Mesenchymal stem cell (in vitro differentiated cells and primary cell): ENCODE measurements at regions not wholly inside any gene's neighbourhood (a gene's known extent, or its start where the extent isn't known, plus 50 kb on each side); places are given as distances from the start of the nearest gene placed in this dataset.
A peak's percentile ranks its signal among the peaks of the same experiment; 100 is the strongest.

Experiments
- DNase-seq: peaks from one replicate; pipeline ENCODE4 v3.0.0-alpha.2; 2013
- H2AFZ ChIP-seq: one replicate; pipeline ENCODE4 v1.6.1; 2013; ENCODE audit warnings: low read depth, mild to moderate bottlenecking, control low read depth, inconsistent platforms, low read length, moderate library complexity
- H2AK5ac ChIP-seq: 2 replicates; pipeline ENCODE4 v1.6.1; 2013; ENCODE audit warnings: low read length, moderate library complexity, mild to moderate bottlenecking, inconsistent platforms; ENCODE audit not compliant: severe bottlenecking
- H2BK120ac ChIP-seq: one replicate; pipeline ENCODE4 v1.6.1; 2013; ENCODE audit warnings: low read depth, mild to moderate bottlenecking, inconsistent platforms, low read length, moderate library complexity
- H2BK12ac ChIP-seq, 2 experiments: one replicate each; pipeline ENCODE4 v1.6.1; 2013; ENCODE audit warnings: inconsistent platforms in 2 of 2, low read length in 2 of 2, mild to moderate bottlenecking in 2 of 2, moderate library complexity in 2 of 2, control low read depth in 1 of 2
- H2BK15ac ChIP-seq: one replicate; pipeline ENCODE4 v1.6.1; 2013; ENCODE audit warnings: mild to moderate bottlenecking, low read depth, inconsistent platforms; ENCODE audit not compliant: poor library complexity, severe bottlenecking
- H2BK5ac ChIP-seq: 2 replicates; pipeline ENCODE4 v1.6.1; 2013; ENCODE audit warnings: low read depth, mild to moderate bottlenecking, low read length, control low read depth, inconsistent platforms; ENCODE audit not compliant: poor library complexity, severe bottlenecking
- H3K14ac ChIP-seq, 2 experiments: one replicate each; pipeline ENCODE4 v1.6.1; 2013; ENCODE audit warnings: inconsistent platforms in 2 of 2, low read length in 2 of 2, control low read depth in 1 of 2, mild to moderate bottlenecking in 1 of 2, moderate library complexity in 1 of 2
- H3K18ac ChIP-seq, 2 experiments: one replicate each; pipeline ENCODE4 v1.6.1; 2013; ENCODE audit warnings: inconsistent platforms in 2 of 2, low read length in 2 of 2, control low read depth in 1 of 2, low read depth in 1 of 2, mild to moderate bottlenecking in 1 of 2
- H3K23ac ChIP-seq, 2 experiments: one replicate each; pipeline ENCODE4 v1.6.1; 2013; ENCODE audit warnings: inconsistent platforms in 2 of 2, low read length in 2 of 2, mild to moderate bottlenecking in 2 of 2, moderate library complexity in 2 of 2, control low read depth in 1 of 2
- H3K27ac ChIP-seq: 2 replicates; pipeline ENCODE4 v1.5.1; 2013; ENCODE audit warnings: mild to moderate bottlenecking, moderate library complexity, low read length, control low read depth, inconsistent platforms; ENCODE audit not compliant: poor library complexity, severe bottlenecking
- H3K27me3 ChIP-seq, 2 experiments: 2 replicates each; pipeline versions ENCODE4 v1.6.1 to v1.7.0; 2013; ENCODE audit warnings: low read length in 2 of 2, mild to moderate bottlenecking in 2 of 2, moderate library complexity in 2 of 2, control low read depth in 1 of 2, inconsistent platforms in 1 of 2; ENCODE audit not compliant: control insufficient read depth in 1 of 2, insufficient read depth in 1 of 2
- H3K36me3 ChIP-seq, 2 experiments: 2 replicates each; pipeline versions ENCODE4 v1.6.1 to v1.7.0; 2013; ENCODE audit warnings: low read length in 2 of 2, control low read depth in 1 of 2, inconsistent platforms in 1 of 2, low read depth in 1 of 2, mild to moderate bottlenecking in 1 of 2; ENCODE audit not compliant: insufficient read depth in 2 of 2, control insufficient read depth in 1 of 2
- H3K4ac ChIP-seq, 2 experiments: one replicate each; pipeline ENCODE4 v1.6.1; 2013; ENCODE audit warnings: inconsistent platforms in 2 of 2, low read length in 2 of 2, mild to moderate bottlenecking in 2 of 2, moderate library complexity in 2 of 2, control low read depth in 1 of 2, low read depth in 1 of 2
- H3K4me1 ChIP-seq: 2 replicates; pipeline ENCODE4 v1.6.1; 2013; ENCODE audit warnings: low read depth, low read length, control low read depth; ENCODE audit not compliant: control insufficient read depth, insufficient read depth
- H3K4me2 ChIP-seq: 2 replicates; pipeline ENCODE4 v1.6.1; 2013; ENCODE audit warnings: low read length, mild to moderate bottlenecking, inconsistent platforms; ENCODE audit not compliant: poor library complexity, severe bottlenecking
- H3K4me3 ChIP-seq, 2 experiments: 2 replicates each; pipeline versions ENCODE4 v1.5.1 to v1.7.0; 2013; ENCODE audit warnings: low read length in 2 of 2, mild to moderate bottlenecking in 2 of 2, control low read depth in 1 of 2, low read depth in 1 of 2; ENCODE audit not compliant: insufficient read depth in 1 of 2
- H3K79me1 ChIP-seq: replicated peaks from 2 replicates; pipeline ENCODE4 v1.6.1; 2013; ENCODE audit warnings: mild to moderate bottlenecking, control low read depth, low read length, inconsistent platforms; ENCODE audit not compliant: poor library complexity, severe bottlenecking
- H3K9ac ChIP-seq: 2 replicates; pipeline ENCODE4 v1.7.0; 2013; ENCODE audit warnings: mild to moderate bottlenecking, low read length, moderate library complexity
- H3K9me3 ChIP-seq: 2 replicates; pipeline ENCODE4 v1.7.0; 2013; ENCODE audit warnings: mild to moderate bottlenecking, low read length; ENCODE audit not compliant: control insufficient read depth
- H4K8ac ChIP-seq: one replicate; pipeline ENCODE4 v1.6.1; 2013; ENCODE audit warnings: inconsistent platforms, mild to moderate bottlenecking, low read length, moderate library complexity
- H4K91ac ChIP-seq: one replicate; pipeline ENCODE4 v1.6.1; 2013; ENCODE audit warnings: mild to moderate bottlenecking, low read length, inconsistent platforms
- WGBS: methylation state at CpG from one replicate; pipeline ENCODE4 v1.1.7; 2013; ENCODE audit warnings: mixed read lengths; 5-methylcytosine and 5-hydroxymethylcytosine counted together

GRCh38 chr12:116665666-116666304 lies 72.1 kb downstream of the SPRING1 start:
- Histone ChIP-seq H3K9ac (no peak overlapping the region), H2BK12ac (no peak overlapping the region), H4K91ac (no peak overlapping the region), H2AFZ (no peak overlapping the region), H2BK120ac (no peak overlapping the region), H4K8ac (no peak overlapping the region), H3K36me3 (no peaks in the 10 kb centered on the region), H2BK5ac (no peak overlapping the region), H3K27me3 (peaks cover 0 to 5% of the 10 kb centered on the region in 2 experiments), H3K4me2 (no peak overlapping the region), H3K27ac (no peak overlapping the region), H3K4ac (no peak overlapping the region), H3K9me3 (no peaks in the 10 kb centered on the region), H3K79me1 (no peaks in the 10 kb centered on the region), H3K23ac (no peak overlapping the region), H3K14ac (no peak overlapping the region), H3K4me1 (peaks cover 8% of the 10 kb centered on the region), H2AK5ac (no peak overlapping the region), H3K4me3 (no peak overlapping the region), H2BK15ac (no peak overlapping the region), H3K18ac (no peak overlapping the region)
- 72% methylated on average over 15 of the region's 15 CpGs for WGBS
- no peak for DNase-seq

- Histone ChIP-seq H2BK12ac (no peak overlapping the region), H3K9ac (no peak overlapping the region), H2BK15ac (no peak overlapping the region), H3K18ac (no peak overlapping the region), H3K4me2 (no peak overlapping the region), H2BK120ac (no peak overlapping the region), H3K9me3 (no peaks in the 10 kb centered on the region), H3K27me3 (peaks cover 0 to 5% of the 10 kb centered on the region in 2 experiments), H3K23ac (no peak overlapping the region), H4K91ac (no peak overlapping the region), H3K4me3 (no peak overlapping the region), H2AFZ (no peak overlapping the region), H2BK5ac (no peak overlapping the region), H3K36me3 (no peaks in the 10 kb centered on the region), H2AK5ac (no peak overlapping the region), H3K4ac (no peak overlapping the region), H3K14ac (no peak overlapping the region), H3K4me1 (peaks cover 12% of the 10 kb centered on the region), H3K79me1 (no peaks in the 10 kb centered on the region), H4K8ac (no peak overlapping the region), H3K27ac (no peak overlapping the region)
- no peak for DNase-seq
- no CpG with 5 or more reads among the region's 4 CpGs for WGBS
These were observed 73.8 kb downstream of the SPRING1 start for GRCh38 chr12:116664085-116664484.

GRCh38 chr12:116662612-116663144 lies 75.2 kb downstream of the SPRING1 start:
- H2BK12ac ChIP-seq, result peak overlapping the region in 1 of 2 experiments; percentile 11

DNA sequence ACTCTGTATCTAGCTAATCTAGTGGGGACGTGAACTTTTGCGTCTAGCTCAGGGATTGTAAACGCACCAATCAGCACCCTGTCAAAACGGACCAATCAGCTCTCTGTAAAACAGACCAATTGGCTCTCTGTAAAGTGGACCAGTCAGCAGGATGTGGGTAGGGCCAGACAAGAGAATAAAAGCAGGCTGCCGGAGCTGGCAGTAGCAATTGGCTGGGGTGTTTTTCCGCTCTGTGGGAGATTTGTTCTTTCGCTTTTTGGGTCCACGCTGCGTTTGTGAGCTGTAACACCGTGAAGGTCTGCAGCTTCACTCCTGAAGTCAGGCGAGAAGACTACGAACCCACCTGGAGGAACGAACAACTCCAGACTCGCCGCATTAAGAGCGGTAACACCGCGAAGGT lies 76.5 kb downstream of the SPRING1 start:
- Histone ChIP-seq H2BK12ac (no peak overlapping the region), H3K27ac (no peak overlapping the region), H3K27me3 (peaks cover 0 to 13% of the 10 kb centered on the region in 2 experiments), H4K91ac (no peak overlapping the region), H2AFZ (no peak overlapping the region), H3K4me2 (no peak overlapping the region), H3K9ac (no peak overlapping the region), H2BK15ac (no peak overlapping the region), H4K8ac (no peak overlapping the region), H3K79me1 (no peaks in the 10 kb centered on the region), H3K18ac (no peak overlapping the region), H2BK120ac (no peak overlapping the region), H2AK5ac (no peak overlapping the region), H3K9me3 (no peaks in the 10 kb centered on the region), H3K14ac (no peak overlapping the region), H3K36me3 (no peaks in the 10 kb centered on the region), H2BK5ac (no peak overlapping the region), H3K4me3 (no peak overlapping the region), H3K23ac (no peak overlapping the region), H3K4ac (no peak overlapping the region), H3K4me1 (peaks cover 18% of the 10 kb centered on the region)
- WGBS, result 97% methylated on average over 18 of the region's 18 CpGs
- DNase-seq, result no peak

More at GRCh38 chr12:116662612-116663144, 75.2 kb downstream of the SPRING1 start:
- no peak overlapping the region for H3K18ac ChIP-seq
- H3K27ac ChIP-seq, result no peak overlapping the region
- 48% methylated on average over 21 of the region's 21 CpGs for WGBS
- peaks cover 18% of the 10 kb centered on the region for H3K4me1 ChIP-seq
- peak; percentile 42 for DNase-seq
- H3K36me3 ChIP-seq, result no peaks in the 10 kb centered on the region
- H2AK5ac ChIP-seq, result no peak overlapping the region
- peak overlapping the region; percentile 6 for H2AFZ ChIP-seq
- no peak overlapping the region for H4K91ac ChIP-seq
- H3K4ac ChIP-seq, result no peak overlapping the region
- no peak overlapping the region for H2BK120ac ChIP-seq
- H3K79me1 ChIP-seq, result no peaks in the 10 kb centered on the region
- H3K14ac ChIP-seq, result peak overlapping the region in 1 of 2 experiments; percentile 55
- H3K4me2 ChIP-seq, result peak overlapping the region; percentile 19
- H3K23ac ChIP-seq, result no peak overlapping the region
- peaks cover 0 to 13% of the 10 kb centered on the region in 2 experiments for H3K27me3 ChIP-seq
- no peak overlapping the region for H3K9ac ChIP-seq
- H3K4me3 ChIP-seq, result no peak overlapping the region
- H4K8ac ChIP-seq, result peak overlapping the region; percentile 45
- H2BK15ac ChIP-seq, result no peak overlapping the region
- no peak overlapping the region for H2BK5ac ChIP-seq
- no peaks in the 10 kb centered on the region for H3K9me3 ChIP-seq
